Fibroblast of lung (primary cell): ENCODE measurements at regions not wholly inside any gene's neighbourhood (a gene's known extent, or its start where the extent isn't known, plus 50 kb on each side); places are given as distances from the start of the nearest gene placed in this dataset.
"Not testable (repeated sequence)": the region's sequence is repeated elsewhere in the genome, so short reads cannot be mapped to it uniquely, and the experiment has no call there.

Experiments
- DNase-seq, 2 donors: peaks; one replicate each; pipeline versions ENCODE4 v3.0.0 to v3.0.0-alpha.2; 2010; ENCODE audit warnings: low read depth in 2 of 2
- H2AFZ ChIP-seq: 2 replicates; pipeline ENCODE4 v1.5.1; 2012; ENCODE audit warnings: low read length, control low read depth, inconsistent platforms
- H3K27ac ChIP-seq: 2 replicates; pipeline ENCODE4 v1.5.1; 2011; ENCODE audit warnings: low read length, control low read depth; ENCODE audit not compliant: insufficient read depth
- H3K27me3 ChIP-seq: 2 replicates; pipeline ENCODE4 v1.5.1; 2011; ENCODE audit warnings: mild to moderate bottlenecking, low read length; ENCODE audit not compliant: control insufficient read depth, insufficient read depth
- H3K36me3 ChIP-seq: 2 replicates; pipeline ENCODE4 v1.5.1; 2011; ENCODE audit warnings: low read length; ENCODE audit not compliant: control insufficient read depth, insufficient read depth
- H3K4me1 ChIP-seq: 2 replicates; pipeline ENCODE4 v1.5.1; 2011; ENCODE audit warnings: low read length; ENCODE audit not compliant: control insufficient read depth, insufficient read depth; ENCODE audit errors: extremely low read depth
- H3K4me2 ChIP-seq: 2 replicates; pipeline ENCODE4 v1.5.1; 2011; ENCODE audit warnings: low read length, control low read depth; ENCODE audit not compliant: insufficient read depth; ENCODE audit errors: extremely low read depth
- H3K4me3 ChIP-seq, 4 experiments: fragments of 200-600 bp in 1 of 4; sonication (generic) in 1 of 4; replicated peaks in 1 of 4; 2 replicates each; pipeline ENCODE4 v1.5.1; 2011 to 2016; ENCODE audit warnings: low read length in 4 of 4, low read depth in 3 of 4, mild to moderate bottlenecking in 3 of 4, control low read depth in 2 of 4, inconsistent platforms in 1 of 4, mixed read lengths in 1 of 4; ENCODE audit not compliant: insufficient read depth in 1 of 4; ENCODE audit errors: control extremely low read depth in 1 of 4
- H3K79me2 ChIP-seq: 2 replicates; pipeline ENCODE4 v1.5.1; 2012; ENCODE audit warnings: mild to moderate bottlenecking, low read length, inconsistent platforms; ENCODE audit not compliant: control insufficient read depth, insufficient read depth
- H3K9ac ChIP-seq: 2 replicates; pipeline ENCODE4 v1.5.1; 2011; ENCODE audit warnings: mild to moderate bottlenecking, low read length, control low read depth; ENCODE audit not compliant: insufficient read depth
- H3K9me3 ChIP-seq: 2 replicates; pipeline ENCODE4 v1.5.1; 2012; ENCODE audit warnings: low read depth, low read length; ENCODE audit not compliant: control insufficient read depth, insufficient read depth
- H4K20me1 ChIP-seq: 2 replicates; pipeline ENCODE4 v1.5.1; 2011; ENCODE audit warnings: low read length; ENCODE audit not compliant: control insufficient read depth, insufficient read depth; ENCODE audit errors: extremely low read depth

- H3K36me3 ChIP-seq, H4K20me1 ChIP-seq, H3K4me1 ChIP-seq, H3K4me3 ChIP-seq, H3K4me2 ChIP-seq, DNase-seq, H3K27ac ChIP-seq, H2AFZ ChIP-seq, H3K9ac ChIP-seq, H3K27me3 ChIP-seq, H3K9me3 ChIP-seq, H3K79me2 ChIP-seq: not testable (repeated sequence)
Measured at GRCh38 chr1:143870388-143870787, 101.4 kb downstream of the FAM72C start.

- H3K4me3 ChIP-seq, H3K9me3 ChIP-seq, H3K4me1 ChIP-seq, H3K9ac ChIP-seq, H3K79me2 ChIP-seq, H3K4me2 ChIP-seq, DNase-seq, H3K27ac ChIP-seq, H3K27me3 ChIP-seq, H2AFZ ChIP-seq, H4K20me1 ChIP-seq, H3K36me3 ChIP-seq: not testable (repeated sequence)
Measured at GRCh38 chr1:143867590-143868220, 104.1 kb downstream of the FAM72C start.

GRCh38 chr1:143863901-143864520, 107.8 kb downstream of the FAM72C start:
- H3K27me3 ChIP-seq, H3K36me3 ChIP-seq, H3K9ac ChIP-seq, H3K79me2 ChIP-seq, H3K27ac ChIP-seq, H4K20me1 ChIP-seq, H3K4me1 ChIP-seq, H3K4me2 ChIP-seq, H2AFZ ChIP-seq, DNase-seq, H3K9me3 ChIP-seq, H3K4me3 ChIP-seq: not testable (repeated sequence)

GRCh38 chr1:143862722-143863121, 109.1 kb downstream of the FAM72C start:
- not testable (repeated sequence) for H3K36me3 ChIP-seq, H2AFZ ChIP-seq, H3K27ac ChIP-seq, H3K9ac ChIP-seq, DNase-seq, H4K20me1 ChIP-seq, H3K79me2 ChIP-seq, H3K4me3 ChIP-seq, H3K4me1 ChIP-seq, H3K9me3 ChIP-seq, H3K27me3 ChIP-seq, H3K4me2 ChIP-seq

GRCh38 chr1:143861306-143861705, 110.5 kb downstream of the FAM72C start:
- H3K27ac ChIP-seq, H2AFZ ChIP-seq, DNase-seq, H3K4me2 ChIP-seq, H4K20me1 ChIP-seq, H3K9ac ChIP-seq, H3K9me3 ChIP-seq, H3K4me3 ChIP-seq, H3K36me3 ChIP-seq, H3K4me1 ChIP-seq, H3K27me3 ChIP-seq, H3K79me2 ChIP-seq: not testable (repeated sequence)

- not testable (repeated sequence) for DNase-seq, H3K27ac ChIP-seq, H3K27me3 ChIP-seq, H3K79me2 ChIP-seq, H3K4me2 ChIP-seq, H3K9ac ChIP-seq, H3K9me3 ChIP-seq, H3K36me3 ChIP-seq, H4K20me1 ChIP-seq, H3K4me1 ChIP-seq, H3K4me3 ChIP-seq, H2AFZ ChIP-seq
Measured at GRCh38 chr1:143855867-143856266, 115.9 kb downstream of the FAM72C start.

- not testable (repeated sequence) for H3K4me1 ChIP-seq, H4K20me1 ChIP-seq, H3K27ac ChIP-seq, H3K79me2 ChIP-seq, DNase-seq, H3K27me3 ChIP-seq, H2AFZ ChIP-seq, H3K36me3 ChIP-seq, H3K4me3 ChIP-seq, H3K9me3 ChIP-seq, H3K9ac ChIP-seq, H3K4me2 ChIP-seq
Measured at GRCh38 chr1:143854069-143854468, 117.7 kb downstream of the FAM72C start.
